HAP-1 (cell line): ENCODE measurements at regions not wholly inside any gene's neighbourhood (a gene's known extent, or its start where the extent isn't known, plus 50 kb on each side); places are given as distances from the start of the nearest gene placed in this dataset.

Experiments
- DNase-seq, 2 experiments: peaks; one replicate each; pipeline ENCODE4 v3.0.0-alpha.2; 2016 to 2020; ENCODE audit warnings: low spot score in 2 of 2
- H3K27me3 ChIP-seq: fragments of 250-450 bp; sonication (Bioruptor Pico); 2 replicates; pipeline ENCODE4 v1.5.1; 2020; ENCODE audit warnings: low read depth, mild to moderate bottlenecking, moderate library complexity
- H3K36me3 ChIP-seq: fragments of 250-450 bp; sonication (Bioruptor Pico); replicated peaks from 2 replicates; pipeline ENCODE4 v1.5.1; 2020; ENCODE audit warnings: mild to moderate bottlenecking
- H3K4me1 ChIP-seq: fragments of 250-450 bp; sonication (Bioruptor Pico); 2 replicates; pipeline ENCODE4 v1.5.1; 2020; ENCODE audit warnings: mild to moderate bottlenecking
- H3K4me3 ChIP-seq: fragments of 250-450 bp; sonication (Bioruptor Pico); 2 replicates; pipeline ENCODE4 v1.5.1; 2020; ENCODE audit warnings: mild to moderate bottlenecking, moderate library complexity
- H3K9me3 ChIP-seq: fragments of 250-450 bp; sonication (Bioruptor Pico); 2 replicates; pipeline ENCODE4 v1.5.1; 2020; ENCODE audit warnings: mild to moderate bottlenecking, moderate library complexity
- in situ Hi-C: fragments of 300-500 bp; cut with MboI; formaldehyde crosslinking; loops from 3 replicates; pipeline ENCODE4 v1.14.3; 2020; ENCODE audit warnings: low sequenced_read_pairs, inconsistent platforms, mixed read lengths

DNA sequence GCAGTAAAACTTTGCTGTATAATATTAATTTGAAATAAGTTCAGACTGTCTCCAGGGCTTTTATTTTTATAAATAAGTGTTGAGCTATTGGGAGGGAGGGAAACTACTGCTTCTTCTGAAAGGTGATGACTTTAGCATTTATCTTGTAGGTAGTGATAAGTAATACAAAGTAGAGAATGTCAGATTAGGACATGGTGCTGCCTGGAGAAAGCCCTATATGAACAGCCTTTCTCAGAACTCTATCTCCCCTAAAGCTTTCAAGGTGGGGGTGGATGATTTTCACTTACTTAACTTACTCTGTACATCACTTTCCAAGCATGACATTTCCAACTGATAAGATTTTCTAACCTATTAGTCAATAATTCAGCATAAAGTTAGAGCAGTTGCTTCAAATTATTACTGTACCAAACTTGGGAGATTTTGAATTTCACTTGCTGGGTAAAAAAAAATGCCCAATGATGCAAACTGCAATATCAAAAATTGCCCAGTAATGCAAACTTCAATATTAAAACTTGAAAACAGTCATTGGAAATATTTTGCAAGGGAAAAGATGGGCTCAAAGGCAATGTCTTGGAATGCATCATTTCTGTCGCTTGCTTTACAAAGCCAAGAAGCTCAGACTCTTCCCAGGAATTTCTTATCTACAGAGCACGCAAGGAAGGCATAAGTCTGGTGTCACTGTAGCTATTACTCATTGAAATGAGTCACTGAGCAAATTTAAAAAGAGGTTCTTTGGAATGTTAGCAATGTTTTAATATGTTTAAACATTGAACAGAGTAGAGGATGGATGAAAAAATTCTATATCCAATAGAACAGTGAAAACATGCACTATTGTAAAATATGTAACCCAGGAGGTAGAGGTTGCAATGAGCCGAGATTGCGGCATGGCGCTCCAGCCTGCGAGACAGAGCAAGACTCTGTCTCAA, 569.5 kb downstream of the PSAT1 start:
- Histone ChIP-seq H3K9me3 (no peaks in the 10 kb centered on the region), H3K27me3 (no peaks in the 10 kb centered on the region), H3K4me3 (no peak overlapping the region), H3K4me1 (no peaks in the 10 kb centered on the region), H3K36me3 (no peaks in the 10 kb centered on the region)
- DNase-seq = no peak
- in situ Hi-C loops = no loop called here

DNA sequence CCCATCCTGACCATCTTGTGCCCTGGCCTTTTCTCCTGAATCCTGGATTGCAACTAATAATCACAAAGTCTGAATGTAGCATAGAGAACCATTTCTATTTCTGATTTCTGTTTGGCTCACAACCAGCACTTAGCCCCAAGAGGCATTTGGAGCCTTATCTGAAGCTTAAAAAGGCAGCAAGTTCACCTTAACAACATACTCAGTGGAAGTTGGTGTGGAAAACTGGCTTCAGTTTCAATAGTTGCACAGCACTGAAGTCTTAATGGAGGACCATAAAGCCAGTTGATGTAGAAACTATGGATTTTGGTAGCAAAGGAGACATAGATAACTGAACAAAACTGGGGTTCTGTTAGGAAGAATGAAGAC, 574.1 kb downstream of the PSAT1 start:
- no peaks in the 10 kb centered on the region for H3K4me1 ChIP-seq
- in situ Hi-C loops = no loop called here

DNA sequence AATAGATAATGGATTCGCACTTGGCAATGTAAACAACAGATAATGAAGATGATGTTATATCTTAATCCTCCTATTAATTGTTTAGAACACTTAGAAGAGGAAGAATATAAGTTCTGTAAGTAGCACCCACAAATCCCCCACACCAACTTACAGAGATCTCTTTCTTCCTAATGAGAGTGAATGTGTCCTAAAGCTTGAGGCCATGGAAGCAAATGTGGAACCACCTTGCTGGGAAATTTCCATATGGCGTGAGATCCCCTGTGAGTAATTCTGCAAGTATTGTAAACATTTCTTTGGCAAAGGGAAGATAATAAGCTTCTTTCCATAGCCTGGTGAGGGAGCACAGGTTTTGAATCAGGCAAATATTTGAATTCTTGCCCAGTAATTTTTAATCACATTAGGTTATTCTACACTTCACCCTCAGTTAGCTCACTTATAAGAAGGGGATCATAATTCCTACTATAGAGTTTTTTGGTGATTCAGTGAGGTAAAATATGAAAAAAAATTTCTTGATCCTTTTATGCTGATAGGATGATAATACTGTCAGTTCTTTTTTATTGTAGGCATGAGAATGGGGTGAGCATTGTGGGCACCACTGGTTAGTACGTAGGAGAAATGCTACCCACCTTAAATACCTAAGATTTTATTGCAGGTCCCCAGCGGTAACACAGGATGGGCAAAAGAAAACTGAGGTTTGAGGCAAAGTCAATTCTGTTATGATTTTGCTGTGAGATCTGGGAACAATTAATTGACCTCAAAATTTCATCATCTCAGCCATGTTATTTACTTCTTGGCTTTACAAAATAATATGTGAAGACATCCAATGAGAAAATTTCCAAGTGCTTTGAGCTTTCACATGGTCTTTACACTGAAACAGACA, 574.8 kb downstream of the PSAT1 start:
- Histone ChIP-seq H3K4me3 (no peak overlapping the region), H3K9me3 (no peaks in the 10 kb centered on the region), H3K4me1 (no peaks in the 10 kb centered on the region), H3K36me3 (no peaks in the 10 kb centered on the region), H3K27me3 (no peaks in the 10 kb centered on the region)
- DNase-seq = no peak
- in situ Hi-C loops = no loop called here

More for the DNA sequence above, 574.1 kb downstream of the PSAT1 start:
- no peaks in the 10 kb centered on the region for H3K27me3 ChIP-seq
- DNase-seq = no peak
- H3K9me3 ChIP-seq = no peaks in the 10 kb centered on the region
- H3K36me3 ChIP-seq = no peaks in the 10 kb centered on the region
- H3K4me3 ChIP-seq = no peak overlapping the region

DNA sequence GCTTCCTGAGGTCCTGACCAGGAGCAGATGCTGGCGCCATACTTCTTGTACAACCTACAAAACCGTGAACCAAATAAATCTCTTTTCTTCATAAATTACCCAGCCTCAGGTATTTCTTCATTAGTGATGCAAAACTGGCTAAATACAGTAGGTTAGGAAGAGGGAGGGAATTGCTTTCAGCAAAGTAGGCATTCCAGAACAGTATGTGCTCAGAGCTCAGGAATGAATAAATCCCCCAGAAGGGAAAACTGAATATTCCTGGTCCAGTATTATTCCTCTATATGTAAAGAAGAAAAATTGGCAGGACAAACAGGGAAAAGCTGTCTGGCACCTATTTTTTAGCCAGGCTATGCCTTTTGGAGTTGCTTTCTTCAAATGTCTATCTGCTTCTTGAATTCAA, 577.1 kb downstream of the PSAT1 start:
- in situ Hi-C loops = no loop called here
- Histone ChIP-seq H3K4me1 (no peaks in the 10 kb centered on the region), H3K9me3 (no peaks in the 10 kb centered on the region), H3K36me3 (no peaks in the 10 kb centered on the region), H3K4me3 (no peak overlapping the region), H3K27me3 (no peaks in the 10 kb centered on the region)
- DNase-seq = no peak

DNA sequence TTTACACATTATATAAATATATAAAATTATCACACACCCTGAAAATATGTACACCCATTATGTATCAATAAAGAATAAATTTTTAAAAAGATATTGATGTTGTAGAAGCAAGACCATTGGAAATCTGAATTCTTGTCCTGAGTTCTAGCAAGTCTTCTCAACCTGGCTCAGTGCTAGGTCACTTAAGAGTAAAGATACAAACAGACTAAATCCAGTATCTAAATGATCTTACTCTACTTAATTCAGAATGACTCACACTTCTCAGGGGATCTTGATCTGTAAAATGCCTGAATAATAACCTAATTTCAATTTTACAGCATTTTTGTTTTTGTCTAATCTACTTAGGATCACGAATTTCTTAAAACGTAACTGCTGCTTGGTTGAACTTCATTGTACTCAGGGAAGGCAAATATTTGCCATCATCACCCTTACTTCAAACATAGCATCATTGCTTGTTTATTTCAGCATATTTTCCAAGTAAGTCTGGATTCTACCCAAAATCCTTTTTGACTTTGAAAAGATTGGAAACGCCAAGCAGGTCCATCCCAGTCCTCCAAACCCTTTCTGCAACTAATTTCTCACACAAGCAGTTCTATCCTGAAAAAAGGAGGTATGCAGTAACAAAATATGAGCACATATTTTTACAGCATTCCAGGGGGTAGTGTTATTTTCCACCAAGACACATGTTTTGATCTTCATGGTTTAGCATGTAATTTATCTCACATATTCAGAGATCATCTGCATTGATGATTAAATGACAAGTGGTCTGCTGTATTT, 582.6 kb downstream of the PSAT1 start:
- H3K9me3 ChIP-seq = no peaks in the 10 kb centered on the region
- H3K4me3 ChIP-seq = no peak overlapping the region
- in situ Hi-C loops = no loop called here
- no peaks in the 10 kb centered on the region for H3K4me1 ChIP-seq
- H3K36me3 ChIP-seq = no peaks in the 10 kb centered on the region
- no peaks in the 10 kb centered on the region for H3K27me3 ChIP-seq
- DNase-seq = no peak

DNA sequence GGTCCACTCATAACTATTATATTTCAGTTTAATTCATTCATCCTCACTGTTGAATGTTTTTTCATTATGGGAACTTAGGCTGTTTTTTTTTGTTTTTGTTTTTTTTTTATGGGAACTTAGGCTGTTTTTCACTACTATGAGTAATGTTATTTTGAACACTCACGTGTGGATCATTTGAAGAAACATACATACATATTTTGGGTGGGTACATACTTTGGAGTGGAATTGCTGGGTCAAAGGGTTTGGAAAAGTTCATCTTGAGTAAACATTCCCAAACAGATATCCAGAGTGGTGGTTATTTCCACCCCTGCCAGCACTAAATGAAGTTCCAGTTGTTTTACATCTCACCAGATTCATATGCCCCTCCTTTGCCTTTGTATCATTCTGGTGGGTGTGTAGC, 584.4 kb downstream of the PSAT1 start:
- Histone ChIP-seq H3K36me3 (no peaks in the 10 kb centered on the region), H3K4me1 (no peaks in the 10 kb centered on the region), H3K27me3 (no peaks in the 10 kb centered on the region), H3K9me3 (no peaks in the 10 kb centered on the region), H3K4me3 (no peak overlapping the region)
- DNase-seq = no peak
- in situ Hi-C loops = no loop called here

DNA sequence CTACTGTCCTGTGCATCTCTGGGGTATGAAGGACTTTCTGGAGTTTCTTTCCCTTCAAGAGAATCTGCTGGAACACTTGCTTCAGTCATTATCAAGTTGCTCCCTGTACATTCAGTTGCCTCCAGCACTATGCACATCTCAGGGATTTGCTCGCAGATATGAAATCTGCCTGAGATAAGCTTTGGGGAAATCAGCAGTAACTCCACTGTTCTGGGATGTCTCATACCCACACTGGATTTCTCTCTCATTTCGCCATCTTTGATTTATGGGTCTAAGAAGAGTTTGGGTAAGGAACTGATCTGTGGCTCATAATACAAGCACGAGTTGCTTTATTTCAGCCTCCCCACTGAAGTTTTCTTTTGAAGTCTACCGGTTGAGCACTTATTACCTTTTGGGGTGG, 585.6 kb downstream of the PSAT1 start:
- no peaks in the 10 kb centered on the region for H3K9me3 ChIP-seq
- no peaks in the 10 kb centered on the region for H3K27me3 ChIP-seq
- in situ Hi-C loops = no loop called here
- H3K4me3 ChIP-seq = no peak overlapping the region
- no peak for DNase-seq
- no peaks in the 10 kb centered on the region for H3K36me3 ChIP-seq
- no peaks in the 10 kb centered on the region for H3K4me1 ChIP-seq

DNA sequence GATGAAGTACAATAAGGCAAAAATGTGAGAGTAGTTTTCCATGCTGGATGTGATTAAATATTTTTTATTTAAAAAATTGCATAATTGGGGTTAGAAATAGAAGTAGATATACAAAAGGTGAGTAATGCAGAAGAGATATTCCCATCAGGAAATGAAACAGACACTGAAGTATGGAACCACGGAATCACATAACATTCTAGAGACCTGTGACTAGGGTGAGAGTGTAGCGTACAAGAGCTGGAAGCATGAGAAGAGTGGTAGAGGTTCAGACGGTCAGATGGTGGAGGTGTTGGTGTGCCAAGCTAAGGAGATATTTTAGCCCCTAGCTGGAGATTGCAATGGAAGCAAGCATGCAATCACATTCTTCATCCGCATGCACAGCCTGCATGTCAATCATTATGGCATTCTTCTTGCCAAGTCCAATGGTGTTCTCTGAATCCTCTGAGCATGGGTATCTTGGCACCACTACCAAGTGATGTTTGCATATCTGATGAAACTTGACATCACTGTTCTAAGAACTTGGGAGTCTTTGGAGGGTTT, 587.8 kb downstream of the PSAT1 start:
- no peak overlapping the region for H3K4me3 ChIP-seq
- no peak for DNase-seq
- no peaks in the 10 kb centered on the region for H3K9me3 ChIP-seq
- no peaks in the 10 kb centered on the region for H3K4me1 ChIP-seq
- H3K27me3 ChIP-seq = no peaks in the 10 kb centered on the region
- no peaks in the 10 kb centered on the region for H3K36me3 ChIP-seq
- in situ Hi-C loops = no loop called here

DNA sequence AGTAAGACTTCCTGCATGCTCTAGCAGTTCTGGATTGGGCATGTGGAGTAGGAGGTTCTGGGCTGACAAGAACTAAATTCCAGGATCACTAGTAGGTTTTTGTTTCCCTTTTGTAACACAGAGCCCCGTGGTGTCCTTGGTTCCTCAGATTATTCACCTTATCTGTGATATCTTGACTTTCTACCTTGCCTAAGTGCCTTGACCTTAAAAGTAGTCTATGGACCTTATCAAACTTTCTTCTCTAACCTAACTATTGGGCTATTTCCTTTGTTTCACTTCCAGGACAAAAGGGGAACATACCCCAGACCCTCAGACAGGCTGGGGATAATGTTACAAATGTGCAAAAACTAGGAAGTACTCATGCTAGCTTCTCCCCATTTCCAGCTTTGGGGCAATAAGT, 595.3 kb downstream of the PSAT1 start:
- H3K4me3 ChIP-seq = no peak overlapping the region
- H3K36me3 ChIP-seq = no peaks in the 10 kb centered on the region
- H3K27me3 ChIP-seq = no peaks in the 10 kb centered on the region
- in situ Hi-C loops = no loop called here
- no peaks in the 10 kb centered on the region for H3K9me3 ChIP-seq
- DNase-seq = no peak
- no peaks in the 10 kb centered on the region for H3K4me1 ChIP-seq

DNA sequence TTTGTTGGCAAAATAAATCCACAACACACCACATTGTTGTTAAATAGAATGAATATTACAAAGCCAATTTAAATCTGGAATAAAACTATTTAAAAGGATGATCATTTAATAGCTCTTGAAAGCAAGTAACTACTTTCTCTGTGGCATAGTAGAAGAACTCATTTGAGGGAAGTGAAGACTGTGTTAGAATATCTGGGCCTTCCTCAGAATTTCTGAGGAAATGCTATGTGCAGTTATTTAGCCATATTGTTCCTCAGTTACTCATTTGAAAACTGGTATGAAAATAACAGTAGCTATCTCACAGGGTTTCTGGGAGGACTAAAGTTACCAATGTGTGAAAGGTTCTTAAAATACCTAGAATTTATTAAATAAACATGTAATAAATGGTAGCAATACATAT, 595.8 kb downstream of the PSAT1 start:
- in situ Hi-C loops = no loop called here
- no peaks in the 10 kb centered on the region for H3K36me3 ChIP-seq

DNA sequence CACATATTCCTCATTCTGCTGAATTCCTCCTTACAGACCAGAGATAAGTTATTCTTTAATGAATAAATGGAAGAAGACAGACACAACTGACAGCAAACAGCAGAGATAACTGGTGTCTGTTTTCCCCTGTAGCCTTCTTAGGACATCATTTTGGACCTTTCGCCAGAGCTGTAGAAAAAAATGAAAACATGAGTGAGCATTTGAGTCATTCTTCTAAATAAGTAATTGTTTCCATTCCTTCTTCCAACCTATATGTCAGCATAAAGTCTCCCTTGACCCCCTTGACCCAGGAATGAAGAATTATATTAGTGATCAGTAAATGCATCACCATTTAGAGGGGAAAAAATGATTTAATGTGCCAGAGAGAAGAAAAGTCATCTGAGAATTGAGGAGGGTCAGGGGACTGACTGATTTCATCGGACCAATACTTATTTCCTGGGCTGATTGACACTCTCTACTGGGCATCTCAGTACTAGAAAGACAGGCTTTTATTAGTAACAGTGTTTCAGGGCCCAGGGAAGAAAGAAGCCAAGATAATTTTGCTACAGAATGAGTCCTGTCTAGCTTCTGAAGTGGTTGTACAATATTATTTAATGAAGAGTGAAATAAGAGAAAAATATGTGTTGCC, 597.0 kb downstream of the PSAT1 start:
- no peaks in the 10 kb centered on the region for H3K27me3 ChIP-seq
- in situ Hi-C loops = no loop called here
- H3K36me3 ChIP-seq = no peaks in the 10 kb centered on the region
- no peaks in the 10 kb centered on the region for H3K9me3 ChIP-seq
- no peak overlapping the region for H3K4me3 ChIP-seq
- no peaks in the 10 kb centered on the region for H3K4me1 ChIP-seq
- DNase-seq = no peak

More for the DNA sequence above, 595.8 kb downstream of the PSAT1 start:
- no peaks in the 10 kb centered on the region for H3K27me3 ChIP-seq
- H3K9me3 ChIP-seq = no peaks in the 10 kb centered on the region
- DNase-seq = no peak
- H3K4me3 ChIP-seq = no peak overlapping the region
- H3K4me1 ChIP-seq = no peaks in the 10 kb centered on the region

DNA sequence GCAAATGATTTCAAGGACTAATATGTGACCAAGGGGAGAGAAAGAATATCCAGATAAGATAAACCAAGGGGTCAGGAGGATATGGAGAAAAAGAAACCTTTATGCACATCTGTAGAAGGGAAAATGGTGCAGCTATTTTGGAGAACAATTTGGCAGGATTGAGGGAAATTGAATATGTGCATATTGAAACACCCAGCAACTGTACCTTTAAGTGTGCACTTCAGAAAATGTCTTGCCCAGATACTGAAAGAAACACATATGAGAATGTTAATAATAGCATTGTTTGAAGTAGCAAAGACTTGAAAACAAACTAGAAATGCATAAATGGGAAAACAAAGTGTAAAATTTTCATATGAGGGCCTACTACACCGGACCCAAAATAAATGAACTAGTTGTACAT, 599.6 kb downstream of the PSAT1 start:
- no peaks in the 10 kb centered on the region for H3K36me3 ChIP-seq
- no peaks in the 10 kb centered on the region for H3K27me3 ChIP-seq
- H3K9me3 ChIP-seq = no peaks in the 10 kb centered on the region
- H3K4me1 ChIP-seq = no peaks in the 10 kb centered on the region
- in situ Hi-C loops = no loop called here
- no peak for DNase-seq
- H3K4me3 ChIP-seq = no peak overlapping the region

DNA sequence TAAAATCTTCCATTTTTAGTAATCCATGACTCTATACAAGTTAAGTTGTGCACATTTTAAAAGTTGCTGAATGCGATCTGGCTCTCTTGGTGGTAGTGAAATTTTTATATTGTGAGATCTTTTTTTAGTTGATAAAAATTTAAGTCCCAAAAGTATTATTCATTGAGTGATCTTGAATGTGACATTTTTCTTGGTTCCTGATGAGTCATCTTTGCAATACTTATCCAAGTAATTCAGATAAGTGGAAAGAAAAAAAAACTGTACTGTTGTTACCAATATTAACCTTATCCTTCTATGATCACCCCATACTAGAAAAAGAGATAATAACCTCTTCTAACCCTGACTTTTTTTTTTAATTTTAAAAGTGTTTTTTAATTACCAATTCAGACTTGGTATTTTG, 601.3 kb downstream of the PSAT1 start:
- Histone ChIP-seq H3K4me3 (no peak overlapping the region), H3K36me3 (no peaks in the 10 kb centered on the region)
- DNase-seq = no peak

More for the DNA sequence above, 601.3 kb downstream of the PSAT1 start:
- no peaks in the 10 kb centered on the region for H3K9me3 ChIP-seq
- in situ Hi-C loops = no loop called here
- H3K4me1 ChIP-seq = no peaks in the 10 kb centered on the region
- H3K27me3 ChIP-seq = no peaks in the 10 kb centered on the region
